ENCODE measurements at regions not wholly inside any gene's neighbourhood (a gene's known extent, or its start where the extent isn't known, plus 50 kb on each side); places are given as distances from the start of the nearest gene placed in this dataset.

DNA sequence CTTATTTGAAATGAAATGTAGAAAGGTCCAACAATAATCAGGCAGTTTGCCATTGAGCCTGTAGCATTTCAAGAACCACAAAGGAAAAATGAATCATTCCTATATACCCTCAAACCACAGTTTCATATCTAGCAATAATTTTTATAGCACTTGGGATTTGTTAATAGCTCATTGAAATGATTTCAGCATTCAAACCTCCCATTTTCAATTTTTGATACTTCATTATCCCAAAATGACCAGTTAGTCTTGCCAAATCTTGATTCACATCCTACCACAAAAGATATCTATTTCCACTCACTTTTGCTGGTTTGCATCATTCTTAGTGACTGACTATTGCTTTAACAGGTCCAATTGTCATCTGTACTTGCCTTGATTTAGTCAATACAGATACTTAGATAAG lies 790.1 kb downstream of the TLE1 start:
- TF ChIP-seq, protein P1, sequence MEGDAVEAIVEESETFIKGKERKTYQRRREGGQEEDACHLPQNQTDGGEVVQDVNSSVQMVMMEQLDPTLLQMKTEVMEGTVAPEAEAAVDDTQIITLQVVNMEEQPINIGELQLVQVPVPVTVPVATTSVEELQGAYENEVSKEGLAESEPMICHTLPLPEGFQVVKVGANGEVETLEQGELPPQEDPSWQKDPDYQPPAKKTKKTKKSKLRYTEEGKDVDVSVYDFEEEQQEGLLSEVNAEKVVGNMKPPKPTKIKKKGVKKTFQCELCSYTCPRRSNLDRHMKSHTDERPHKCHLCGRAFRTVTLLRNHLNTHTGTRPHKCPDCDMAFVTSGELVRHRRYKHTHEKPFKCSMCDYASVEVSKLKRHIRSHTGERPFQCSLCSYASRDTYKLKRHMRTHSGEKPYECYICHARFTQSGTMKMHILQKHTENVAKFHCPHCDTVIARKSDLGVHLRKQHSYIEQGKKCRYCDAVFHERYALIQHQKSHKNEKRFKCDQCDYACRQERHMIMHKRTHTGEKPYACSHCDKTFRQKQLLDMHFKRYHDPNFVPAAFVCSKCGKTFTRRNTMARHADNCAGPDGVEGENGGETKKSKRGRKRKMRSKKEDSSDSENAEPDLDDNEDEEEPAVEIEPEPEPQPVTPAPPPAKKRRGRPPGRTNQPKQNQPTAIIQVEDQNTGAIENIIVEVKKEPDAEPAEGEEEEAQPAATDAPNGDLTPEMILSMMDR (IDR thresholded peaks at IDR 0.05): no peak
- TF ChIP-seq POLR2A (IDR thresholded peaks at IDR 0.05): no peak

Data from adrenal gland (tissue), 5 donors.